ENCODE measurements at regions not wholly inside any gene's neighbourhood (a gene's known extent, or its start where the extent isn't known, plus 50 kb on each side); places are given as distances from the start of the nearest gene placed in this dataset.

DNA sequence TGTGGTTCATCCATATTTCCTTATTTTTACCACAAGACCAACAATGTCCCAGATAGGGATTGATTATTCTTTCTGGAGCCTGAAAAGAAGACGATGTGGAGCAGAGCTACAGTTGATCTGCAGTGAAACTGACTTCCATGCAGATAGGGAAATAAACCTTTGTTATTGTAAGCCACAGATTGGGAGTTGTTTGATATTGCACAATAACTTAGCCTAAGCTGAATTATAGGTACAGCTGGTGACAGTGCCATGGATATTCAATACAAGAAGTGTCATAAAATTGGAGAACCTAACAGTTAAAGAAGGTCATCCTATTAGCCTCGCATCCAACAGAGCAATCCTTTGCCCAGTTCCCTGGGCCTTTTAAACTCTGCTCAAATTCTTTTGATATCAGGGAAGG lies 367.7 kb upstream of the PPP2R3A start:
- TF ChIP-seq, protein P1, sequence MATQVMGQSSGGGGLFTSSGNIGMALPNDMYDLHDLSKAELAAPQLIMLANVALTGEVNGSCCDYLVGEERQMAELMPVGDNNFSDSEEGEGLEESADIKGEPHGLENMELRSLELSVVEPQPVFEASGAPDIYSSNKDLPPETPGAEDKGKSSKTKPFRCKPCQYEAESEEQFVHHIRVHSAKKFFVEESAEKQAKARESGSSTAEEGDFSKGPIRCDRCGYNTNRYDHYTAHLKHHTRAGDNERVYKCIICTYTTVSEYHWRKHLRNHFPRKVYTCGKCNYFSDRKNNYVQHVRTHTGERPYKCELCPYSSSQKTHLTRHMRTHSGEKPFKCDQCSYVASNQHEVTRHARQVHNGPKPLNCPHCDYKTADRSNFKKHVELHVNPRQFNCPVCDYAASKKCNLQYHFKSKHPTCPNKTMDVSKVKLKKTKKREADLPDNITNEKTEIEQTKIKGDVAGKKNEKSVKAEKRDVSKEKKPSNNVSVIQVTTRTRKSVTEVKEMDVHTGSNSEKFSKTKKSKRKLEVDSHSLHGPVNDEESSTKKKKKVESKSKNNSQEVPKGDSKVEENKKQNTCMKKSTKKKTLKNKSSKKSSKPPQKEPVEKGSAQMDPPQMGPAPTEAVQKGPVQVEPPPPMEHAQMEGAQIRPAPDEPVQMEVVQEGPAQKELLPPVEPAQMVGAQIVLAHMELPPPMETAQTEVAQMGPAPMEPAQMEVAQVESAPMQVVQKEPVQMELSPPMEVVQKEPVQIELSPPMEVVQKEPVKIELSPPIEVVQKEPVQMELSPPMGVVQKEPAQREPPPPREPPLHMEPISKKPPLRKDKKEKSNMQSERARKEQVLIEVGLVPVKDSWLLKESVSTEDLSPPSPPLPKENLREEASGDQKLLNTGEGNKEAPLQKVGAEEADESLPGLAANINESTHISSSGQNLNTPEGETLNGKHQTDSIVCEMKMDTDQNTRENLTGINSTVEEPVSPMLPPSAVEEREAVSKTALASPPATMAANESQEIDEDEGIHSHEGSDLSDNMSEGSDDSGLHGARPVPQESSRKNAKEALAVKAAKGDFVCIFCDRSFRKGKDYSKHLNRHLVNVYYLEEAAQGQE (IDR thresholded peaks at IDR 0.05; ENCODE audit: low read depth): no peak

DNA sequence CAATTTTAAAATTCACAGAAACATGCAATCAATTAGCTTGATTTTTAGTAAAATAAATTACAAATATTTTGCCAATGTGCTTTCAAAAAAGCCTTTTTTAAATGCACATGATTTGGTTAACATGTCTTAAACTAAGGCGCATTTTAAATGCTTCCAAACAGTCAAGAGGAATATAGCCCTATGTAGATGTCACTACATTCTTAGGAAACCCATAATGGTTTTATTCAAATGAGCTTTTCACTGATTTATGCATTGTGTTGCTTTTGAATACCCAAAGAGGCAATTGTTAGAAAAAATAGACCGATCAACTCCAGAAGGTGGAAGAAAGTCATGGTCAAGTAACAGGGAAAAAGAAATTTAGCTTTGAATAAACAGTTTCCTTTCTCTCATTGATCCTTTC lies 366.9 kb upstream of the PPP2R3A start:
- TF ChIP-seq ZBTB7A (IDR thresholded peaks at IDR 0.05; ENCODE audit: low read depth) (no peak), NFIC (IDR thresholded peaks at IDR 0.05) (no peak), EP300 (IDR thresholded peaks at IDR 0.05; ENCODE audit: borderline replicate concordance) (no peak), TAF1 (IDR thresholded peaks at IDR 0.05; ENCODE audit: low read depth) (no peak), YY1 (IDR thresholded peaks at IDR 0.05; ENCODE audit: low read depth) (no peak), RAD21 (IDR thresholded peaks at IDR 0.05; ENCODE audit: low read depth) (no peak), FOXM1 (IDR thresholded peaks at IDR 0.05; ENCODE audit: borderline replicate concordance, low read depth) (no peak), TEAD4 (IDR thresholded peaks at IDR 0.05) (no peak), EGR1 (IDR thresholded peaks at IDR 0.05) (no peak), CEBPB (IDR thresholded peaks at IDR 0.05) (no peak), TCF12 (IDR thresholded peaks at IDR 0.05; ENCODE audit: low read depth) (no peak), CREB1 (IDR thresholded peaks at IDR 0.05; ENCODE audit: low read depth) (no peak)
- TF ChIP-seq, protein P1 (IDR thresholded peaks at IDR 0.05; ENCODE audit: low read depth): no peak
- TF ChIP-seq, protein P2, sequence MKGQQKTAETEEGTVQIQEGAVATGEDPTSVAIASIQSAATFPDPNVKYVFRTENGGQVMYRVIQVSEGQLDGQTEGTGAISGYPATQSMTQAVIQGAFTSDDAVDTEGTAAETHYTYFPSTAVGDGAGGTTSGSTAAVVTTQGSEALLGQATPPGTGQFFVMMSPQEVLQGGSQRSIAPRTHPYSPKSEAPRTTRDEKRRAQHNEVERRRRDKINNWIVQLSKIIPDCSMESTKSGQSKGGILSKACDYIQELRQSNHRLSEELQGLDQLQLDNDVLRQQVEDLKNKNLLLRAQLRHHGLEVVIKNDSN (IDR thresholded peaks at IDR 0.05): no peak
- TF ChIP-seq, protein P3, sequence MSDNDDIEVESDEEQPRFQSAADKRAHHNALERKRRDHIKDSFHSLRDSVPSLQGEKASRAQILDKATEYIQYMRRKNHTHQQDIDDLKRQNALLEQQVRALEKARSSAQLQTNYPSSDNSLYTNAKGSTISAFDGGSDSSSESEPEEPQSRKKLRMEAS (IDR thresholded peaks at IDR 0.05): no peak

DNA sequence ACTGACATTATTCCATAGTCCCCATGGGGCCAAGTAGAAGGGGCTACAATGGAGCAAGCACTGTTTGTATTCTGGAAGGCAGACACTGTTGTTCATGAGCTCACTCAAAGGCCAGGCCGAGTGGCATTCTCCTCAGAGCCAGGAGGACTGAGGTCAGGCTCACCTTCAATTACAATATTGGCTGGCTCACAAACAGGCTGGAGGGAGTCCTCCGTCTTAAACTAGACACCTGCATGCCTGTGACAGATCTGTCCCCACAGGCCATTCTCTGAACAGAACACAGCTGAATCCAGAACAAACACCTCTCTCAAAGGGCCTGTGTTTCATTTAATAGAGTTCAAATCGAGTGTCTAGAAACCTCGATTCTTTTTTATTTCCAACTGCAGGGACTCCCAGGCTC lies 347.4 kb upstream of the PPP2R3A start:
- no peak for TF ChIP-seq NFIC (IDR thresholded peaks at IDR 0.05)
- no peak for TF ChIP-seq TAF1 (IDR thresholded peaks at IDR 0.05; ENCODE audit: low read depth)
- TF ChIP-seq RAD21 (IDR thresholded peaks at IDR 0.05; ENCODE audit: low read depth): no peak
- no peak for TF ChIP-seq CREB1 (IDR thresholded peaks at IDR 0.05; ENCODE audit: low read depth)
- TF ChIP-seq TCF12 (IDR thresholded peaks at IDR 0.05; ENCODE audit: low read depth): no peak
- no peak for TF ChIP-seq ZBTB7A (IDR thresholded peaks at IDR 0.05; ENCODE audit: low read depth)
- no peak for TF ChIP-seq EP300 (IDR thresholded peaks at IDR 0.05; ENCODE audit: borderline replicate concordance)
- TF ChIP-seq, protein P2 (IDR thresholded peaks at IDR 0.05): no peak

DNA sequence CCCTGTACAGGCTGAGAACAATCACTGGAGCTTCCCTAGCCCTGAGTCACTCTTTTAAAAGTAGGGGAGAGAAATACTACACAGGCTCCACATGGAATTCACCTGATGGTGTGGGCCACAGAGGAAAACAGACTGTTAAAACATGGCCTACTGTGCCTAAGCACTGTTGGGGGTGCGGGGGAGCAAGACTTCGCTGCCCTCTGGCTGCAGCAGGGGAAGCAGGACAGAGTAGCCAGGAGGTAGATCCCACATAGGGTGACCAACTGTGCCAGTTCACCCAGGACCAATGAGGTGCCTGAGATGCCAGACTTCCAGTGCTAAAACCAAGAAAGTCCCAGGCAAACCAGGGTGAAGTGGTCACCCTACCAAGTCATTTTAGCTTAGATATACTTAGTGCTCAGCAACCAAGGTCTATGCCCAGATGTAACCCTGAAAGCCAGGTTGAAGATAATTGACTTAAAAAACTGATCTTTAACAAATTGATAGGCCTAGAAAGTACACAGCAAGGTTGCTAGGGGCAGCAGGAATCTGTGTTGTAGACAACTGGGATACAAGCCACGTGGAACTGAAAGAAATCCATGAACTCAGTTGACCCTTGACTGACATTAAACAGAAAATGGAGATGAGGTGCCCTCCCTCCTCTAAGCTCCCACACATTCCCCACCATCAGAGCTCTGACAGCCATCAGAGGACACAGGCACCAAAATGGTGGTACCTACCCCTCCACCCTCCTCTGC lies 344.2 kb upstream of the PPP2R3A start:
- TF ChIP-seq EP300 (IDR thresholded peaks at IDR 0.05; ENCODE audit: borderline replicate concordance) (no peak), ZBTB7A (IDR thresholded peaks at IDR 0.05; ENCODE audit: low read depth) (no peak), CREB1 (IDR thresholded peaks at IDR 0.05; ENCODE audit: low read depth) (no peak), NFIC (IDR thresholded peaks at IDR 0.05) (no peak), FOXM1 (IDR thresholded peaks at IDR 0.05; ENCODE audit: borderline replicate concordance, low read depth) (no peak), RAD21 (IDR thresholded peaks at IDR 0.05; ENCODE audit: low read depth) (no peak), EGR1 (IDR thresholded peaks at IDR 0.05) (no peak), TAF1 (IDR thresholded peaks at IDR 0.05; ENCODE audit: low read depth) (no peak), CEBPB (IDR thresholded peaks at IDR 0.05) (no peak), TCF12 (IDR thresholded peaks at IDR 0.05; ENCODE audit: low read depth) (no peak), TEAD4 (IDR thresholded peaks at IDR 0.05) (no peak), YY1 (IDR thresholded peaks at IDR 0.05; ENCODE audit: low read depth) (no peak)
- TF ChIP-seq, protein P2 (IDR thresholded peaks at IDR 0.05): no peak
- TF ChIP-seq, protein P3 (IDR thresholded peaks at IDR 0.05): no peak
- TF ChIP-seq, protein P1 (IDR thresholded peaks at IDR 0.05; ENCODE audit: low read depth): no peak

Measured in Ishikawa (cell line).